OCI-M1 (cell line): ENCODE measurements at regions not wholly inside any gene's neighbourhood (a gene's known extent, or its start where the extent isn't known, plus 50 kb on each side); places are given as distances from the start of the nearest gene placed in this dataset.

Experiments
- DNase-seq: peaks from one replicate; lab custom pipeline; 2025; lab: John Stamatoyannopoulos, UW

DNA sequence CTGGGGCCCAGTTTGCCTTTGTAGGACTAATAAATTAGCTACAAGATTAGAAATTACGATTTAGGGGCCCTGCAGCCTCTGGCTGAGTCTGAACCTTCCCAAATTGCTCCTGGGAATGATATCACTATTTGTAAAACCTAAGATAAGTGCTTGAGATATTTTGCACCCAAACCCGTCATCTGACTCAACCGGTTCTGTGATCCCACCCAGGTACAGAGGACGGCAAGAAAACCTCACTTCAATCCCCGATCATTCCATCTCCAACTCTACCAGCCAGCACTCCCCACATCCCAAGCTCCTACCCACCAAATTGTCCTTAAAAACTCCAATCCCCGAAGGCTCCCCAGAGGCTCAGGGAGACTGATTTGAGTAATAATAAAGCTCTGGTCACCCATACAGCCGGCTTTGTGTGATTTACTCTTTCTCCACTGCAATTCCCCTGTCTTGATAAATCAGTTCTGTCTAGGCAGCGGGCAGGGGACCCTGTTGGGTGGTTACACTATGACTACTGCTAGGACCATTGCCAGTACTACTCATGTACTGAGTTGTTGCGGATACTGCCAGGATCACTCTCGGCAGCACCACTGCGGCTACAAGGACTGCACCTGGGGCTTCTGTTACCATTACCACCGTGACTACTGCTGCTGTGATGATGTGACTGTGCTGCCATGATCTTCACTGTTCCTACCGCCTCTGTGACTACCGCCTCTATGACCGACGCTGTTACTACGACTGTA is 73.1 kb downstream of the IRF8 start:
- no peak for DNase-seq

DNA sequence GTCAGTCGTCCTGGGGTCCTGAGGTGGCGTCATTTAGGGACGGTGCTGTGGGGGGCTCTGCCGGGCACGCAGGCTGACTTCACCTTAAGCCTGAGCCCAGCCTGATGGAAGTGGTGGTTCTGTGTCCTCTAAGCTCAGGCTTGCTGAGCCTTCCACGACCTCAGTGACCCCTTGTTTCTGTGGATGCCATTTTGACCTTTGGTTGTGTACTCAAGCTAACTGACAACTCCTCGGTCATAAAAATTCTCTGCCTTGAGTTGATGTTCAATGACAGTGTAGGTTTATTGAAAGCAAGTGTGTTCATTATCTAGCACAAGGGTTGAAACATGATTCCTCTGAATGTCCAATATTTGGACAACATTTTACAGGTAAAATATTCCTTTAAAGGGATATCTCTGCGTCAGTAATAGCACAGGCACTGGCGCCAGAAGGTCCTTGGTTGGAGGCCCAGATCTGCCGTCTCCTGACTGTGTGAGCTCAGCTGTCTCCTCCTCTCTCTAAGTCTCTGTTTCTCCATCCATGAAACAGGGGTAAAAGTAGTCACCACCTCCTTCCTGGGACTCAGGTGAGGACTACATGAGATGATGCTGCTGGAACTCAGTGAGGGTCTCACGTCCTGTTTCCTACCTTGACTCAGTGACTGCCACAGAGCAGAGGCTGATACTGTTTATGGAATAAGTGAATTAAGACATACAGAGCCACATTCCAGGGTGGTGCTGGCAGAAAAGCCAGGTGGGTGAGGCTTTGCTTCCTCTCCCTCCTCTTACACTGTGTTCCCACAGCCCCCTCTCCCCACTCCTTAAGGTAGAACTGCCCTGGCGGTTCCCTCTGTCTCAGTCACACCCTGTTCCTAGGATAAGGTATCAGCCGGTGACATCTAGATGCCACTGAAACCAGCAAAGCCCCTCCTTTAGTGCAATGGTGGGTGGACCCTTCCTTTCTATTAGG is 75.7 kb downstream of the IRF8 start:
- no peak for DNase-seq

DNA sequence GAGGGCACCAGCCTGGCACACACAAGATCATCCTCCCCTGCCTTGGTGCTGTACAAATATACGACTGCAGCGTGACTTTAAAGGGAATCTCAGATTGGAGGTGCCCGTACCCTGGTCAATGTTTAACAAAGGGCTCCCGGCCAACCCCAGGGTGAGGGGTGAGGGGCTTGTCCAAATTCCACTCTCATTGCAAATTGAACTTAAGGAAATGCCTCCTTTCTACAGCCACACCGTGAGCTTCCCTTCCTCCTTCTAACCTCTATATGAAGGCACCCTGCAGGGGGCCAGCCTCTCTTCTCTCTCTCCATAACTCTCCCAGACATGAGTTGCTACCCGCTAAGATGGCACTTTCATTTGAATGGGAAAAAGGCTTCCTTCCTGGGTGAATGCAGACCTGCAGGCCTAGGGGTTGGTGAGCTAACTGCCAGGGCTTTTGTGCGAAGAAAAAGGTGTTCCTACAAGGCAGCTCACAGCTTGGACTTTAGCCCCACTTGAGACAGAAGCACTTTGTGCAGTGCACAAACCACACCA is 76.6 kb downstream of the IRF8 start:
- DNase-seq, result no peak

DNA sequence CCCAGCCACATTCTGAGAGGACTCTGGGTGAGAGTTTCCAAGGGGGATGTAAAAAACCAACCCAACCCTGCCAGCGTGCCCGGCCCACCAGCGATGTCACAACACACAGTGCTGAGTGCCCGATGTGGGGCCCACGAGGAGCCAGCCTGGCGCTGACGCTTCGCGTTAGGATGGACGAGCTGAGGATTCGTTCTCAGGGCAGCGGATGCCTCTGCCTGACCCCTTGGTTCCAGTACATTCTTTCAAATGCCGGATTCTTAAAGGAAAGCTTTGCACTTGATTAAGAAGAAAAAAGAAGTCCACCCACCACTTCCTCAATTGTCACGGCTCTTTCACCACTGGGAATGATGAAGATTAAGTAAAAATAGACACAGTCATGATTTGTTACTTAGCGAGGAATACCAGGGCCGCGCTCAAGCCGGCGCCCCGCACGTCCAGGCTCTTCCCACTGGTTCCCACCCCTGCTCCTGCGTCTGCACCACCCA is 79.4 kb downstream of the IRF8 start:
- no peak for DNase-seq

DNA sequence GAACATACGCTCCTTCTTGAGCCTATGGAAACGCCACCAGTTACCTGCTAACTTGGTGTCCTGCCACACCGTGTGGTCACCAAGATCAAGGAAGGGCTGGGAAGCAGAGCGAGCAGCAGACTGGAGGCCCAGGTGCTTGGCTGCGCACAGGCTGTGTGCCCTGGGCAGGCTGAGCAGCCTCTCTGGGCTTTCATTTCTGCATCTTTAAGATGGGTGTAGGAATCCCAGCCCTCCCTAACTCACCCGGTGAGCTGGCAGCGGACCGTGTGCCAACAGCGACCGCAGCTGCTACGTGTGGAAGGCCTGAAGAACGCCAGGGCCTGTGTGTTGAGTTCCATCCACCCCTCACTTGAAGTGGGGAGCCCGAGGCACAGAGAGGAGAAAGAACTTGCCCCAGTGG is 80.0 kb downstream of the IRF8 start:
- no peak for DNase-seq

DNA sequence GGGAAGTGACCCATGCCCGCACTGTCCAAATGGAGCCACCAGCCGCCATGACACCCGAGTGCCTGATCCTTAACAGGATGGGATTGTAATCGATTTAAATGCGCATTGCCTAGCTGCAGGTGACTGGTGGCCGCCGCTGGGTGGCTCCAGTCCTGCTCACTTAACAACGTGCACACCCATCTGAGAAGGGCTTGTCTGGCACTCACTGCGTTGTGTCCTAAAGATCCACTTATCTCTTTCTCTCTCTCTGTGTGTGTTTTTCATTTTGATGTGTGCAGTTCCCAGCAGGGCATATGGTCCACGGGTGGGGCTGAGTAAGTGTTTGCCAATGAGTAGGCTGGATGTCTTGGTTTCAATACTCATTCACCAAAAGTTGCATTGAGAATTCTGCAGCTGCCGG is 80.6 kb downstream of the IRF8 start:
- DNase-seq, result no peak

DNA sequence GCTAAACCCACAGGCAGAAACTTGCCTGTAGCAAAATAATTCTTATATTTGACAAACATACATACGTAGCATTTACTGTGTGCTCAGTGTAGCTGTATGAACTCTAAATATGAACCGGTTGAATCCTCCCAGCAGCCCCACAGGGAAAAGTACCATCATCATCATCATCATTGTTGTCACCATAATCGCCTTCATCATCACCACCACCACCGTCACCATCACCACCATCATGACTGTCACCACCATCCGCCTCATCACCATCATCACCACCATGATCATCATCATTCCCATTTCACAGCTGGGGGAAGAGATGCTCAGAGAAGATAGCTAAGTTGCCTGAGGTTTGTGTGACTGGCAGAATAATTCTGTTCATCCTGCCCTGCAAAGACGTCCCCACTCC is 81.7 kb downstream of the IRF8 start:
- DNase-seq, result no peak

DNA sequence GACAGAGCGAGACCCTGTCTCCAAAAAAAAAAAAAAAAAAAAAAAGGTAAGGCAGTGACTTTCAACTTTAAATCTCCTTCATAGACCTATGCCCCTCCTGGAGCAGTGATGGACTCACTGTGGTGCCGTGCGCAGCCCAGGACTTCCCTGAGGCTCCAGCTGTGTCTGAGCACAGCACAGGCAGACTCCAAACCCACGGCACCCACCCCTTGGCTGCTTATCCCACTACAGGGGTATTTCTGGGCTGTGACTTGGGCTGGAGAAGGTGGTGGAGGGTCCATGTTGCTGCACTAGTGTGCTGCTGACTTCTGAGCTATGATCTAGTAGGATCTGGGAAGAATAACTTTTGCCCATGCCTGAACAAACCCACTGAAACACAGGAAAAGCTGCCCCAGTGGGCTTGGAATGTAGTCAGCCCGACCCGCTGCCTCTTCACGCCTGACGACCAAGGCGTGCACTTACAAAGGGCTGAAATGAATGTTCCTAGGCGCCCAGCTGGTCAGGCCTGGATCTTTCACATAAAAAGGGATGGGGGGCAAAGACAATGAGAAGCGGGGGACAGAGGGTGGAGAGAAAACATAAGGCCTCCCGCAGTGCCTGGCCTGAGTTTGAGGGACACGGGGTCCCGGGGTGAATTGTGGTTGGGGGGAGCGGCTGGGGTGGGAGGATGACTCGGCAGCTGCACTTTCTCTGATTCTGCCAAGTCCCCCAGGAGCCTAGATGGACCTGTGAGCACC is 83.0 kb downstream of the IRF8 start:
- no peak for DNase-seq

DNA sequence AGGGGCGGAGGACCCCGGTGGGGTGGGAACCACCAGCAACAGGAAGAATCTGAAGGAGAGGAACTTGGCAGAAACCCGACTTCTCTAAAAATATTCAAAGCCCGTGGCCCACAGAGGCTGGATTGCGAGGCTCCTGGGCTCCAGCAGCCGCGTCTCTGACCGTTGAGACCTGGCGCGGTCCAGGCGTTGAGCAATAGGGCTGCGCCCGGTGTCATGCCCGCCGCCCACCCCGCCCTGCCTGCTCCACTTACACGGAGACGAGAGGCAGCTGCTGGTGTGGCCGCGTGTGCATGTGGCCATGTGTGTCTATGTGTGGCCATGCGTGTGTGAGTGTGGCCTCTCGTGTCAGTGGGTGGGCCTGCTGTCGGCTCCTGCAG is 83.6 kb downstream of the IRF8 start:
- no peak for DNase-seq

DNA sequence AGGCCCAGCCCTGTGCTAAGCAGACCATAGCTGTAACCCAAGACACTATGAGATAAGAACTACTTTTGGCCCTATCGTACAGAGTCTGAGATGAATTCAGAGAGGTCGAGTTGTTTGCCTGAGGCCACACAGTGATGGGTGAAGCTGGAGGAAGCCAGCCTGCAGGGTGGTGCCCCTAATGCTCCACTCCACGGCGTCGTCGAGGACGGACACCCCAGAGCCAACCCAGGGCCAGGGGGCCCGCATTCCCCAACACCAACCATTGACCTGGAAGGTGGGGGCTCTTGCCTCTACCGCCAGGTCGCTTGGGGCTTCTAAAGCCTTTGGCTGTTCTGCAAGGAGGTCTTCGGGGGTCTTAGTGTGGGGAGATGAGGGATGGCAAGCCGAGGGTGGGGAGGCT is 84.1 kb downstream of the IRF8 start:
- DNase-seq, result no peak

DNA sequence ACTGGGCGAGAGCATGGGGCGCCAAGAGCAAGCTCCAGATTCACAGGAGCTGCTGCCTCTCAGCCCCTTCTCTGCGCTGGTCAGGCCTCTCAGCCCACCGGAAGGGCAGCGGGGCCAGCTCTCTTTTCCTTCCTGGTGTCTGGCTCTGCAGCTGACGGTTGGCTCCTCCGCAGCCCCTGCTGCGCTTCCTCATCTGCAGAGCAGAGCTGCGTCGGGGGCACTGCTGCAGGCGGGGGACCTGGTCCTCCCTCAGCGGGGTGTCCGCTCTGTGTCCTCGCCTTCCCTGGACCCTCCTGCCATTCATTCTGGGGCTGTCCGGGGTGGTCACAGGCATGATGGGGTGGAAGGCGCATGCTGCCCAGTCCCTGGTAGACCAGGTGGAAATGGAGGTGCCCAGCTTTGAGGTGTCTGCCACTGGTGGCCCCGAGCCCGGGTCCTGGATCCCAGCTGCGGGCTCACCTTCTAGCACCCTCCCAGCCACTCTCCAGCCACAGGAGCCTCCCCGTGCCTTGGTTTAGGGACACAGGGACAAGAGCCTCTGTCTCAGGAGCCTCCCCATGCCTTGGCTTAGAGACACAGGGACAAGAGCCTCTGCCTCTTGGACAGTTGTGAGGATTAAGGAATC is 84.8 kb downstream of the IRF8 start:
- DNase-seq, result no peak

DNA sequence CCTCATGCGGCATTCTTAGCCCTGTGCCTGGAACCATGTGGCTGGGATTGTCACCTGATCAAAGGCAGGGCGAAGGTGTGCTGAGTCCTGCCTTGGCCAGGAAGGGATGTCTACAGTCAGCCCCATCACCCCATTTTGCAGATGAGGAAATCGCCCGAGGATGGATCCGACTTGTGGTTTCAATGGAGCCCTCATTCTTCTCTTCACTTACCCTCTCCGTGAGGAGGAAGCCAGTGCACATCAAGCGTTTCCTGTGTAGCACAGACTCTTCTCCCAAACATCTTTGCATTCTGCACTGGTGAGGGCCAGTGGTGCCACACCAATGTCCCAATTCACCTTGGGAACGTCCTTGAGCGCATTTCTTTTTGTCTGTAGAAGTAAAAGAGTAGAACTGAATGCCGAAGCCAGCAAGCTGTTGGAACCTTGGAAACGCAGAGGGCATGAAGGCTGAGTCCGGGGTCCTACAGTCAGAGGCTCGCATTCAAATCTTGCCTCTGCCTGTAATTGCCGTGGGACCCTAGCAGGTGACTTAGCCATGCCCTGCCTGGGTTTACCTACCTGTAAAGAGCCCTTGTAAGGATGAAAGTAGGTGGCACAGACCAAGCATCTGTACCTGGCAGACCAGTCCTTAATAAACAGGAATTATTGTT is 85.4 kb downstream of the IRF8 start:
- no peak for DNase-seq

DNA sequence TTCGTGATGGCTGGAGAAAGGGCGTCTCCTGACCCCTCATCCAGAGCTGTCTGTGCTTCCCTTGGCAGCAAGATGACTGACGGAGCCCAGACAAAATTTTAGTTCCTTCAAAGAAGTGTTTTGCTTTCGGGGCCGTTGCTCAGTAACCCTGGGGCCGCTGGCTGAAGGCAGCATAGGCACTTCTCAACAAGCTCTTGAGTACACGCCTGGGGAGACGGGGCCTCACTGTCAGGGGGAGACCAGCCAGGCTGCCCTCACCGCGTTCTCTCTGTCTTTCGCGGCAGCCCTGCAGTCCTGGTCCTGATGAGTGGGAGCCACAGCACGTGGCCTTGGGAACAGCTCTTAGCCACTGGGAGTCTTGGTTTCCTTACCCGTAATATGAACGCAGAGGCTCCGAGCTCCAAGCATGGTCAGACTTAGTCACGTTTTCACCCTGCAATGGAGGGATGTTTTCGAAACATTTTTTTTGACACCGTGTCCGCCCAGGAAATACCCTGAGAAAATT is 86.0 kb downstream of the IRF8 start:
- DNase-seq, result no peak

DNA sequence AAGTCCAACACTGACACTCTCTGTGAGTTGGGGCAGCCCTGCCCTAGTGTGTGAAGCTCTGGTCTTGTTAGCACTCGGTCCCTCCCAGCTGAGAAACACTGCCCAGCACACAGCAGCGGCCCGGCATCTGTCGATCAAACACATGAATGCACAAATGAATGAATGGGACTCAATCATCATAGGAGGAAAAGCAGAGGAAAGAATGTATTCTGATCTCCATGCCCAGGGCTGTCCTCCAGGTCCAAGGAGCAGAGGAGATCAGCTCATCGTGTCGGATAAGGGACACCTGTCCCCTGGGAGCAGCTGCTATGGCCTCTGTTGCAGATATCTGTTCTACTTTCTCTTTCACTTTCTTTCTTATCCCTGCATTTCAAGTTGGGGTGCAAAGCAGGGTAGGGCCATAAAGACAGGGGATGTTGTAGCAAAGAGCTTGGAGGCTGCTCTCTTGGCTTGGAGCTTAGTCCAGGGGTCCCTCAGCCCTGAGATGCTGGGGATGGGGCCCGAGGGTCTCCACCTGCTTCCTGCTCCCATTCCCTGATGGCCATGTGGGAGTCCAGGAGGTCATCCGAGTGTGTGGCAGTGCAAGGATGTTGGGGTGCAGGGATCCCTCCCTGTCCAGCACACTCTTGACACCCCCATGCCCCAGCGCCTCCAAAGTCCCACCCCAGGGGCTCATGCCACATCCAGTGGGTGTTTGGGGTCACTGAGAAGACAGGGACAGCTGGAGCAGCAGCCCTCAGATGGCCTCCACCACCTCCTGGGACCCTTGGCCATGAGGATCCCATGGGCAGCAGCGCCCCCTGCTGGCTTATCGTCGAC is 88.2 kb downstream of the IRF8 start:
- DNase-seq, result peak; percentile 33

DNA sequence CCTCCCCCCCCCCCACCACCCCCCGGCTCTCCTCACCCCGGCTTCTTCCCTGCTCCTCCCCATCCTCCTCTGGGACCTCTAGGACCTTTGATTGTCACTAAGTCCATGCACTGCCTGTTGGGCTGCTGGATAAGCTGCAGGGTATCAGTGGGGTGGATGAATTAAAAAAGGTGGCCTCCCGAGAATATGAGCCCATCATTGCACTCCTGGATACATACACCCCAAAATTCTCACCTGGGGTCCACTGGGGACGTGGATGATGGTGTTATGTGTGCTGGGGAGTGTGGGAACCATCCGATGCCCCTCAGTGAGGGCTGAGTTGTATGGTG is 88.8 kb downstream of the IRF8 start:
- DNase-seq, result no peak

DNA sequence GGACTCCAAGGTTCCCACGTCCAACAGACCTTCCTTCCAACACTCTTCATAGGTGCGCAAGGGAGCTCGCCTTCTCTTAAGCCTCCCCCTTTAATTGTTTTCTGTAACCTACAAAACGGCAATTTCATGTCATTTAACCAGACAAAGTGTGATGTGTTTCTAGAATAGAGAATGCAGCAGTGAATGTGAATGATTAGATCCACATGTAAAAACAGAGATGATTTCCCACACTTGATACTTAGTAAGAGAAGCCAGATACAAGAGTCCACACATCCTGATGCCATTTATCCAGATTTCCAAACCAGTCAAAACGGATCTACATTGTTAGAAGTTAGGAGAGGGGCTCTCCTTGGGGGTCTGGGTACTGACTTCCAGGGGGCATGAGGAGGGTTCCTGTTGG is 89.3 kb downstream of the IRF8 start:
- no peak for DNase-seq

DNA sequence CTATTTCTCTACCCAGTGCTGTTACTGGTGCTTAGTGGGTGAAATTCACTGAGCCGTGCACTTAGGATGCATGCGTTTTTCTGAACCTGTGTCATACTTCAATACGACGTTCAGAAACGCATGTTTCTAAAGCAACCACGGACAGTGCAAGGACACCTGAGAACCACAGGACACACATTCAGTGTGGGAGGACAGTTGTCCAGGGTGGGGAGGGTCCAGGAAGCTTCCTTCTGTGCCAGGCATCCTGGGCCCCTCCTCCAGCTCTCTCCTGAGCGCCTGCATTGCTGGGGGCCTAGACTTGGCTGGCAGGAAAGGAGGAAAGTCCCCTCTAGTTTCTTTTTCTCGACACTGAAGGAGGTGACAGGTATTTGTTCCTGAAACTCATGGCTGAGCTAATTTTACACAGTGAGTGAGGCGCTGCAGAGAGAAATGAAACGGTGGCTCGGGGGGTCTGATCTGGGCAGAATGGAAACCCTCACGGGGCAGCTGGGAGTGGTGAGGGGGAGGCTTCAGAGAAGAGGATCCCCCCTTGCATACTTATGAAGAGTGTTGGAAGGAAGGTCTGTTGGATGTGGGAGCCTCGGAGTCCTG is 89.9 kb downstream of the IRF8 start:
- no peak for DNase-seq

DNA sequence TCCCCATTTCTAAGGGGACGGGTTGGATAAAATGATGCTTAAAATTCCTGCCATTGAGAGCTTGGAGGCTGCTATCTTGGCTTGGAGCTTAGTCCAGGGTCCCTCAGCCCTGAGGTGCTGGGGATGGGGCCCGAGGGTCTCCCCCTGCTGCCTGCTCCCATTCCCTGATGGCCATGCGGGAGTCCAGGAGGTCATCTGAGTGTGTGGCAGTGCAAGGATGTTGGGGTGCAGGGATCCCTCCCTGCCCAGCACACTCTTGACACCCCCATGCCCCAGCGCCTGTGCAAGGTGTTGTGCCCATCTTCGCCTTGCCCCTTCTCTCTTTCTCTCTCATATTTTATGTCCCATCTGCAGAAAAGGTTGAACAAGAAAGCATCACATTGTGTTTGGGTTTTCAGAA is 90.4 kb downstream of the IRF8 start:
- no peak for DNase-seq

DNA sequence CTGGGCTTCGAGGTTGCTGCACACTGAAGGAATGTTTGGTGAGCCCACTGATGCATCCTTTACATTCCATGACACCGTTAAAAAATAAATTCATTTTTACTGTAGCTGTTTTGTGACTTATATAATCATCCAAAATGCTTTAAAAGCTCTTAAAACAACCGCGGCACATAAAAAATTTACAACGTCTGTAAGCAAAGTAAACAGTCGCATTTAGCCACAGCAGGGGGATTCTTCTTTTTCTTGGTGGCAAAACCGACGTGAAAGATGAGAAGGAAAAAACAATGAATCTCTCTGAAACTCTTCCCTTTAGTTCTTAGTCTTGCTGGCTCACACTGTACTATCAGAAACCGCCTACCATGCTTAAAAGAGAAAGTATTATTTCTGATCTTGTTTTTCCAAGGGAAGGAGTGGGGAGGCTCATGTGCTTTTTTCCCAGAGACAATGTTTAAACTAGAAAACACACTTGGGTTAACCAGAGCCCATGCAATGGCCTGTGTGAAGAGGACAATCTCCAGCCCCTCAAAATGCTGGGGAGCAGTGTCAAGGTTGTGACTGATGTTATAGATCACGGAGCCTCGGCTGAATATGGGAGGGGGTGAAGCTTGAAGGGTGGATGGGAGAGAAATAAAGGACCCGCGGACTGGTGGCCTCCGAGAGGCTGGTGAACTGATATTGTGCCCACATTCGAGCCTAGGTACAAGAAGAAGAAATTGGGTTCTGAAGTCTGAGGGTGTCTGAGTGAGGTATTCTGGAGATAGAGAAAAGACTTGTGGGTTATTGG is 91.1 kb downstream of the IRF8 start:
- DNase-seq, result no peak
